ENCODE measurements at regions not wholly inside any gene's neighbourhood (a gene's known extent, or its start where the extent isn't known, plus 50 kb on each side); places are given as distances from the start of the nearest gene placed in this dataset.

- no peak for DNase-seq
Measured at GRCh38 chr4:104969394-104970082, 177.1 kb upstream of the TET2 start.

- DNase-seq = no peak
Measured at GRCh38 chr4:104971462-104971861, 175.2 kb upstream of the TET2 start.

GRCh38 chr4:104973708-104974107 lies 173.0 kb upstream of the TET2 start:
- DNase-seq = no peak

- no peak for DNase-seq
Measured at GRCh38 chr4:104975617-104976016, 171.1 kb upstream of the TET2 start.

GRCh38 chr4:104976262-104976661 lies 170.4 kb upstream of the TET2 start:
- DNase-seq = no peak

GRCh38 chr4:104979083-104979760 lies 167.5 kb upstream of the TET2 start:
- no peak for DNase-seq

GRCh38 chr4:104983615-104984179 lies 163.0 kb upstream of the TET2 start:
- DNase-seq = no peak

DNA sequence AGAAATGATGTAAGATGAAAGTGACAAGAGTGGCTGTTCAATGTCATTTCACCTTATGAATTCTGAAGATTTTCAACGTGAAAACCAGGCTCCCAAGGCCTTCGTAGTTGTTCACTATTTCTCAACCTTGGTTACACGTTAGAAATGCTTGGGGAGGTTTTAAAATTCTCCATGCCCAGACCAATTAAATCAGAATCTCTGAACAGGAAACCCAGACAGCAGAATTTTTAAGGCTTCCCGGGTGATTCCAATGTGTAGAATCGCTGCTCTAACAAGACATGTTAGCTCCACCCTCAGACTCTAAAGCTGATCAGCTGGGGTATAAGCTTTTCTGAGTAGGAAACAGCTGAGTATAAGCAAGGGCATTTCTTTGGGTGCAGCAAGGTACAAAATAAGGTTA lies 160.4 kb upstream of the TET2 start:
- DNase-seq = no peak

DNA sequence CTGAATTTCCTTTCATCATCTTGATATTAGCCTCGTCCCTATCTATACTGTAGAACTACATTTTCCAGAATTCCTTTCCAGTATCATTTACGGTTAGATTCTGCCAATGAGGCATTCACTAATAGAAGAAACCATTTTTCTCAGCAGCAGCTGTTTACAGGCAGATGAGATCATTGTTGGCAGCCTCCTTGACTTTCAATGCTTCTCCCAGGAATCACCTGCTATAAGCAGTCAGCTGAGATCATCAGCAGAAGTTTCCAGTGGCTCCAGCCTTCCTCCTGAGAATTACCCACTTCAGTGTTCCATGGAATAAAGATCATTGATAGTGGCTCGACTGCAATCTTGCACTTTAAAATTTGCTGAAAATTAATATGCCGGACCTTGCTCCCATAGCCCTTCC lies 157.3 kb upstream of the TET2 start:
- no peak for DNase-seq

- DNase-seq = no peak
Measured at GRCh38 chr4:105002278-105002677, 144.4 kb upstream of the TET2 start.

DNA sequence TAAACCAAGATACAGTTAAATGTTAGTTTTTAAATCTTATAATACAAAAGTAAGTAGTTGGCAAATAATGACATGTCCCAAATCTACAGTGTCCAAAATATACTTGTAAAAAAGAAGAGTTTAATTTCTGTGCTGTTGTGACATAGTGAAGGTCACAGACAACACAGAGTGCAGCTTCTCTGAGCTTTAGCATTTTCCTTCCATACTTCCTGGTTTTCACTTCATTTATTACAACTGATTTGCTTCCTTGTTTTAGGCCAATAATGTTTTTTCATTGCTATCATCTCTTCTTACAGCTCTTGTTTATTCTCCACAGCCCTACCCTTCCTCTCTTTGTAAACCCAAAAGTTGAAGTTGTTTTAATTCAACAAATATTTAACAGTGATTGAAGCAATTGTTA lies 132.4 kb upstream of the TET2 start:
- no peak for DNase-seq

DNA sequence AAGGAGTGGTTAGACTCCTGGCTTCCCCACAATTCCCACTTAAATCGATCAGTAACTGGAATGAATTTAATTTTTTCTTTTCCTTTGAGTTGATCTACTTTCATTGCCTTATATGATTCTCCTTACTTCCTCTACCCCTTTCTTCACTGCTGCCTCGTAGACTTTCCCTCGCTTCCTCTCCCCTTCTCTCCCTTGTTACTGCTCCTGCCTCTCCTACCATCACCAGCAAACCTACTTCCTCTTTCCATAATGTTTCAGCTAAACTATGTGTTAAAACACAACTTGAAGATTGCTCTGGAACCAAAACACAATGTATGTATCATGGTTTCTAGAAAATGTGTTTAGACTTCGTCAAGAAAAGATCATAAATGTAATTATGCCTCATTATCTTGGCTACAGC lies 132.0 kb upstream of the TET2 start:
- DNase-seq = no peak

DNA sequence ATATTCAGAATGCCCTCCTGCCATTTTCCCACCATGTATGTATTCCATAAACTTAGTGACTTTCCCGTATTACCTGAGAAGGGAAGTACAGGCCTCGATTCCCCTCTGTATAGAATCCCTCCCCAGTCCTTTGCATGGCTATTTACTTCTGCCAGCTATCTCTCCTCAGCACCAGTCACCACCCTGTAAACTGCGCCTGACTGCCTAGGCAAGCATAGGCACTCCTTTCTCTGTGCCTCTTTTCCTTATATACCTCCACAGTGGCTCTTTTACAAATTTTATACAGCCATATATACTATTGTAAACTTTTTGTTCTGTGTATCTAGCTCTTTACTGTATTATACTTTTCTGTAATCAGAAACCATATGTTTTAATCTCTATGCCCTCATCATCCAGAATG lies 130.9 kb upstream of the TET2 start:
- DNase-seq = no peak

- DNase-seq = no peak
Measured at GRCh38 chr4:105022811-105023667, 123.6 kb upstream of the TET2 start.

DNA sequence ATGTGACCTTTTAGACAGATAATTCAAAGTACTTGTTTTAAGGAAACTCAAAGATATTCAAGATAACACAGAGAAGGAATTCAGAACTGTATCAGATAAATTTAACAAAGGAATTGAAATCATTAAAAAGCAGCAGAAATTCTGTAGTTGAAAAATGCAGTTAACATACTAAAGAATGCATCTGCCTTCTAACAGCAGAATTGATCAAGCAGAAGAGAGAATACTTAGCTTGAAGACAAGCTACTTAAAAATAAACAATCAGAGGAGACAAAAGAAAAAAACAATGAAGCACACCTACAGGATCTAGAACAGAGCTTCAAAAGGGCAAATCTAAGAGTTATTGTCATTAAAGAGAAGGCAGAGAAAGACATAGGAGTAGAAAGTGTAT lies 123.0 kb upstream of the TET2 start:
- no peak for DNase-seq

- DNase-seq = no peak
Measured at GRCh38 chr4:105025263-105026017, 121.2 kb upstream of the TET2 start.

GRCh38 chr4:105036991-105037390 lies 109.7 kb upstream of the TET2 start:
- no peak for DNase-seq

DNA sequence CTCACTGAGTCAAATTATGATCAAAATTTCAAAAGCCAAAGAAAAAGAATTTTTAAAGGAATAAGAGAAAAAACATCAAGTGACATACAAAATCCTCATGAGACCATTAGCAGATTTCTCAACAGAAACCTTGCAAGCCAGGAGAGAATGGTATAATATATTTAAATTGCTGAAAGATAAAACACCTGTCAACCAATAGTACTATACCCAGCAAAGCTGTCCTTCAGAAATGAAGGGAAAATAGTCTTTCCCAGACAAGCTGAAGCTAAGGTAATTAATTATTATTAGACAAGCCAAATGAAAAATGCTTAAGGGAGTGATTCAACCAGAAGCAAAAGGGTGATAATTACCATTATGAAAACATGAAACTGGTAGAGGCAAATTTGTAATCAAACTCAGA lies 104.2 kb upstream of the TET2 start:
- DNase-seq = no peak

DNA sequence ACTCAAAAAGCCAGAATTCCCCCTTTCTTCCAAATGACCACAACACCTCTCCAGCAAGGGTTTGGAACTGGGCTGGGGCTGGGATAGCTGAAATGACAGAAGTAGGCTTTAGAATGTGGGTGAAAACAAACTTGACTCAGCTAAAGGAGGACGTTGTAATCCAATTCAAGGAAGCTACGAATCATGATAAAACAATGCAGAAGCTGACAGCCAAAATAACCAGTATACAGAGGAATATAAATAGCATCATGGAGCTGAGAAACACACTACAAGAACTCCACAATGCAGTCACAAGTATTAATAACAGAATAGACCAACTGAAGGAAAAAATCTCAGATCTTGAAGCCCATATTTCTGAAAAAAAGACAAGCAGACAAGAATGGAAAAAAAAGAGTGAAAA lies 95.8 kb upstream of the TET2 start:
- DNase-seq = no peak

DNA sequence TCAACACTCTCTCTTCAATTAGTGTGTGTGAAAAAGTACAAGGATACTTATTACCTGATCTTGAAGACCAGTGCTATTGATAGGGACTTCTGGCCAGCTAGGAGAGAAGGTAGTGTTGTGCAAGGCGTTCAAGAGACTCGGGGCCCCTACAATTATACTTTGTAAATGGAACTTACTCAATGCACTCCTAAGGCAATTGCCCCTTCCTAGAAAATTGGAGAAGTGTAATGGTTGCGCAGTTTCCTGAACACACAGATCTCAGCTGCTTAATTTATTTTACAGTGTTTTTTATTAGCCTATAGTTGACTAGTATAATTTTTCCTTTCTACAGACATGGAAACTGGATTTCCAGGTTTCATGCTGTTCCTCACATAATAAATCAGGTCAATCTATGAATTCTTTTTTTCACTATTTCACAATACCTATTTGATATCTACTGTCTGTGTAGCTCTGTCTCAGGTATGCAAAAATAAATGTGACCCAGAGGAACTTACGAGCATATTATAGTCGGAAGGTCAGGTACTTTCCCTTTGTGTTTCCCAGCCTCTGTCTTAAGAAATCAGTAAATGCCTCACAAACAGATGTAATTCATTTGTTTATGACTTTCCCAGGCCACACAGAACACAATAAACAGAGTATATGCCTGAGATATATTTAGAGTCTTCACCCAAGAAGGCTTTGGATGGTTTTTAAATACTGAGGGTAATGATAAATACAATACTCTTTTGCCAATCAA lies 89.1 kb upstream of the TET2 start:
- no peak for DNase-seq

- DNase-seq = no peak
Measured at GRCh38 chr4:105058177-105058812, 88.4 kb upstream of the TET2 start.

GRCh38 chr4:105059337-105059736 lies 87.3 kb upstream of the TET2 start:
- no peak for DNase-seq
